Keratinocyte (primary cell): ENCODE measurements at regions not wholly inside any gene's neighbourhood (a gene's known extent, or its start where the extent isn't known, plus 50 kb on each side); places are given as distances from the start of the nearest gene placed in this dataset.

ENCODE experiments used
- EZH2 ChIP-seq: IDR thresholded peaks from one replicate; pipeline ENCODE4 v1.6.1; 2012; ENCODE audit warnings: inconsistent platforms, mild to moderate bottlenecking, low read length, moderate library complexity
- TF ChIP-seq, protein P1 (sequence below), 3 experiments: IDR thresholded peaks in 1 of 3; conservative IDR thresholded peaks in 1 of 3; optimal IDR thresholded peaks in 1 of 3; 2 replicates in 2 of 3; 3 replicates in 1 of 3; pipeline versions ENCODE3 to v1.5.1; 2011; ENCODE audit warnings: low read length in 3 of 3, mild to moderate bottlenecking in 3 of 3, moderate library complexity in 2 of 3, control low read depth in 1 of 3, inconsistent platforms in 1 of 3; ENCODE audit not compliant: insufficient read depth in 2 of 3; ENCODE audit errors: extremely low read depth in 1 of 3

DNA sequence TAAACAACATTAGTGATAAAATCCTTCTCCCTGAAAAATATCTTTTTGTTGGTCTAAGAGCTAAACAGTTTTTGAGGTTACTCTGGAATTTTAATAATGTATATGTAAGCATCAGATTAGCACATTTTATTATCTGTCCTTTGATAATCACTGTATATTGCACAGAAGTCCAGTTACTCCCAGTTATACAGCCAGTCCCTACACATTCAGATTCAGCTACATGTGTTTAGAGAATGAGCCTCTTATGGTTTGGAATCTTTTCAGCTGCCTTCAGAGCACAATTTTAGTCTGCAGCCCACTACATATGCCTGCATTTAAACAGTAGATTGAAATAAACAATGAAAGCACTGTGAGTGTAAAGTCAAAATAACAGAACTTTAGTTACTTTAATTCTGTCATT lies 438.2 kb downstream of the ARHGEF28 start:
- TF ChIP-seq, protein P1, sequence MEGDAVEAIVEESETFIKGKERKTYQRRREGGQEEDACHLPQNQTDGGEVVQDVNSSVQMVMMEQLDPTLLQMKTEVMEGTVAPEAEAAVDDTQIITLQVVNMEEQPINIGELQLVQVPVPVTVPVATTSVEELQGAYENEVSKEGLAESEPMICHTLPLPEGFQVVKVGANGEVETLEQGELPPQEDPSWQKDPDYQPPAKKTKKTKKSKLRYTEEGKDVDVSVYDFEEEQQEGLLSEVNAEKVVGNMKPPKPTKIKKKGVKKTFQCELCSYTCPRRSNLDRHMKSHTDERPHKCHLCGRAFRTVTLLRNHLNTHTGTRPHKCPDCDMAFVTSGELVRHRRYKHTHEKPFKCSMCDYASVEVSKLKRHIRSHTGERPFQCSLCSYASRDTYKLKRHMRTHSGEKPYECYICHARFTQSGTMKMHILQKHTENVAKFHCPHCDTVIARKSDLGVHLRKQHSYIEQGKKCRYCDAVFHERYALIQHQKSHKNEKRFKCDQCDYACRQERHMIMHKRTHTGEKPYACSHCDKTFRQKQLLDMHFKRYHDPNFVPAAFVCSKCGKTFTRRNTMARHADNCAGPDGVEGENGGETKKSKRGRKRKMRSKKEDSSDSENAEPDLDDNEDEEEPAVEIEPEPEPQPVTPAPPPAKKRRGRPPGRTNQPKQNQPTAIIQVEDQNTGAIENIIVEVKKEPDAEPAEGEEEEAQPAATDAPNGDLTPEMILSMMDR (optimal IDR thresholded peaks at IDR 0.05 in 1 of 3, IDR thresholded peaks at IDR 0.05 in 1 of 3, conservative IDR thresholded peaks at IDR 0.05 in 1 of 3; ENCODE audit: extremely low read depth in 1 of 3, insufficient read depth in 2 of 3, low read length in 3 of 3), result no peak
- no peak for TF ChIP-seq EZH2
